HFFc6 (cell line): ENCODE measurements at regions not wholly inside any gene's neighbourhood (a gene's known extent, or its start where the extent isn't known, plus 50 kb on each side); places are given as distances from the start of the nearest gene placed in this dataset.
A peak's percentile ranks its signal among the peaks of the same experiment; 100 is the strongest.

Source experiments
- DNase-seq: peaks from one replicate; pipeline ENCODE4 v3.0.0-alpha.2; 2018
- H3K27ac Mint-ChIP-seq: 2 replicates; pipeline ENCODE4 v1.8.0; 2020; ENCODE audit warnings: mild to moderate bottlenecking, mixed read lengths
- H3K27me3 Mint-ChIP-seq: 2 replicates; pipeline ENCODE4 v1.8.0; 2021; ENCODE audit warnings: mild to moderate bottlenecking, moderate library complexity, mixed read lengths; ENCODE audit not compliant: insufficient read depth
- H3K36me3 Mint-ChIP-seq: 2 replicates; pipeline ENCODE4 v1.8.0; 2021; ENCODE audit warnings: low read depth, mixed read lengths
- H3K4me1 Mint-ChIP-seq: 2 replicates; pipeline ENCODE4 v1.8.0; 2020; ENCODE audit warnings: low read depth, mixed read lengths
- H3K4me3 Mint-ChIP-seq: 2 replicates; pipeline ENCODE4 v1.8.0; 2020; ENCODE audit warnings: mild to moderate bottlenecking, moderate library complexity, mixed read lengths
- H3K9me3 Mint-ChIP-seq: 2 replicates; pipeline ENCODE4 v1.8.0; 2020; ENCODE audit warnings: mild to moderate bottlenecking, mixed read lengths
- CTCF ChIP-seq: fragments of 200-600 bp; sonication (generic); IDR thresholded peaks from 2 replicates; pipeline ENCODE4 v1.5.0; 2021; ENCODE audit warnings: antibody characterized with exemption, mild to moderate bottlenecking

- peaks cover 38% of the 10 kb centered on the region for H3K4me1 Mint-ChIP-seq
- no peak for DNase-seq
- peaks cover 1% of the 10 kb centered on the region; the same call in 1 of the 2 replicates for H3K27me3 Mint-ChIP-seq
- no peak overlapping the region for H3K27ac Mint-ChIP-seq
- H3K9me3 Mint-ChIP-seq = peaks cover 5% of the 10 kb centered on the region
- TF ChIP-seq CTCF = no peak
- H3K36me3 Mint-ChIP-seq = peaks cover 11% of the 10 kb centered on the region
- no peak overlapping the region for H3K4me3 Mint-ChIP-seq
Observed at GRCh38 chr1:221804303-221804702, 62.4 kb upstream of the DUSP10 start.

GRCh38 chr1:221801773-221802516 lies 60.1 kb upstream of the DUSP10 start:
- peak overlapping the region; percentile 55 for H3K27ac Mint-ChIP-seq
- peak; percentile 73 for DNase-seq
- H3K27me3 Mint-ChIP-seq = peaks cover 1% of the 10 kb centered on the region; the same call in 1 of the 2 replicates
- H3K9me3 Mint-ChIP-seq = peaks cover 6% of the 10 kb centered on the region
- peaks cover 8% of the 10 kb centered on the region for H3K36me3 Mint-ChIP-seq
- H3K4me1 Mint-ChIP-seq = peaks cover 23% of the 10 kb centered on the region
- no peak for TF ChIP-seq CTCF
- peak overlapping the region; percentile 18 for H3K4me3 Mint-ChIP-seq

GRCh38 chr1:221801251-221801661 lies 59.4 kb upstream of the DUSP10 start:
- Mint-ChIP-seq H3K27ac (no peak overlapping the region), H3K36me3 (peaks cover 8% of the 10 kb centered on the region), H3K27me3 (peaks cover 1% of the 10 kb centered on the region; the same call in 1 of the 2 replicates), H3K4me3 (no peak overlapping the region), H3K4me1 (peaks cover 23% of the 10 kb centered on the region), H3K9me3 (peaks cover 6% of the 10 kb centered on the region)
- DNase-seq = no peak
- TF ChIP-seq CTCF = no peak

GRCh38 chr1:221800831-221801230 lies 58.9 kb upstream of the DUSP10 start:
- peaks cover 1% of the 10 kb centered on the region; the same call in 1 of the 2 replicates for H3K27me3 Mint-ChIP-seq
- H3K4me3 Mint-ChIP-seq = no peak overlapping the region
- peaks cover 8% of the 10 kb centered on the region for H3K36me3 Mint-ChIP-seq
- no peak overlapping the region for H3K27ac Mint-ChIP-seq
- peaks cover 23% of the 10 kb centered on the region for H3K4me1 Mint-ChIP-seq
- peaks cover 6% of the 10 kb centered on the region for H3K9me3 Mint-ChIP-seq
- no peak for TF ChIP-seq CTCF
- DNase-seq = no peak

DNA sequence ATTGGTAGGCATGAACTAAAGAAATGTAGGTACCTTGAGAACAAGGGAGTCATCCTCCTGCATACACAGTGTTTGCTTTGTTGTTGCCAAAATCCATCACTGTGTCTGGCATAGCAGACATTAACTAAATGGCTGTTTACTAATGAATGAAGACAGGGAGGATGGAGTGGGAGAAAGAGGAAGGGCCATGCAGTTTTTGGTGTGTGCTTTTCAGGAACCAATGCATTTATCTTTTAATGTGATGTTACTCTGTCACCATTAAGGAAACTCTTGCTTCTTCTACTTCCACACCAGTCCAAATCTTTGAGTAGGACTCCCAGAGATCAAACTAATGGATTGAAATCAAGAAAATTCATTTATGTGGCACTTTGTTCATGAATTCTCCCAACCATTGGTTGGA lies 55.6 kb upstream of the DUSP10 start:
- Mint-ChIP-seq H3K4me3 (no peak overlapping the region), H3K27me3 (no peaks in the 10 kb centered on the region), H3K4me1 (peaks cover 41% of the 10 kb centered on the region), H3K36me3 (peaks cover 8% of the 10 kb centered on the region), H3K9me3 (peaks cover 6% of the 10 kb centered on the region), H3K27ac (no peak overlapping the region)
- TF ChIP-seq CTCF = no peak
- no peak for DNase-seq
